GM19328 (cell line): ENCODE measurements at regions not wholly inside any gene's neighbourhood (a gene's known extent, or its start where the extent isn't known, plus 50 kb on each side); places are given as distances from the start of the nearest gene placed in this dataset.

ENCODE experiments used
- ATAC-seq: cut with Tn5 transposase; IDR thresholded peaks from one replicate; pipeline ENCODE4 v1.9.1; 2021; ENCODE audit warnings: mild to moderate bottlenecking, moderate library complexity; ENCODE audit not compliant: unreplicated experiment

- ATAC-seq: no peak
Measured at GRCh38 chr3:187971629-187972028, 182.3 kb upstream of the LPP start.

- ATAC-seq: no peak
Measured at GRCh38 chr3:187972454-187972853, 181.5 kb upstream of the LPP start.

- ATAC-seq: no peak
Measured at GRCh38 chr3:187973977-187974870, 179.7 kb upstream of the LPP start.

- no peak for ATAC-seq
Measured at GRCh38 chr3:187974871-187975271, 179.1 kb upstream of the LPP start.

DNA sequence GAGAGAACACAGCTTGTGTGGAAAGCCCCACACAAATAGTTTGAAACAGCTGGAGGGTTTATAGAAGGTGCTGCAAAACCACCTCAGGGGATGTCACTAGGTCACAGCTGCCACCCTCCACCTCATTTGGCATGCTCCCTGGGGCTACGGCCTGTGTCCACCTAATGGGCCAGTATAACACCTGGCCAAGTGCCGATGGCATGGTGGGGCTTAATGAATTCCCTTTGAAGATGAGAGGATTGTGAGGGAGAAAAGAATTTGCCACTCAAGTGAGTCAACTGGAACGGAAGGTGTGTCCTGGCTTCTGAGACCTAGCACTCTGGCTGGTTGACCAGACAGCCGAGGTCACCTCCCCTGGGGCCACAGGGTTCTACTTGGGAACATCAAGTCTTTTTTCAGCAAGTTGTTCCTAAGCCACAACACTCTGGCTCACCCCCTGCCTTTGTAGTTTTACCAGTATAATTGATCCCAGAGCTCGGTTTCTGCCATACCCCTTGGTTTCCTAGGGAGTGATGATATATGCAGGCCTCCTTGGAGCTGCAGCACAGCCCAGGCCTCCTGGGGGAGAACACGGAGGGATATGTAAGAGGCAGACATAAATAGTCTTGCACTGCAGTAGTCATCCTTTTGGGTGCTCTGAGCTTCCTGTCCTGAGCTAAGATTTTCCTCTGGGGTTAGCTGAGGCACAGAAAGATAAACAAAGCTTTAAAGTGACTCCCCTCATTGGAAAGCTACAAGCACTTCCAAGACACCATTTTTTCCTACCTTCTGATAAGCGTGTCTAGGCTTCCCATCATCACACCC is 178.2 kb upstream of the LPP start:
- ATAC-seq: no peak

GRCh38 chr3:187976365-187976900 is 177.5 kb upstream of the LPP start:
- no peak for ATAC-seq

DNA sequence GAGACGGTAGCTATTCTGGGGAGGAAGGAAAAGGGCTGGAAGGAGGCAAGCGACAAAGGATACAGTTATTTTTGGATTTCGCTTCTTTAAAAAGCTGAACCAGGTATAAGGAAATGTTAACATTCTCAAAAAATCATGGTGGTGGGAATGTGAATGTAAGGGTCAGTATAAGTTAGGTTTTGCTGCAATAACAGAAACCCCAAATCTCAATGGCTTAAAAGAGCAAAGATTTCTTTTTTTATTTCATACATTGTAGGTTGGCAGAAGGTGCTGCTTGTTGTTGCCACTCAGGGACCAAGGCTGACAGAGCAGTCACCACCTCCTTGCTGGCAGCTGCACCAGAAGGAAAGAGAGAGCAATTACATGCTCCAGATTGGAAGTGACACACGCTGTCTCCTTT is 176.3 kb upstream of the LPP start:
- no peak for ATAC-seq

- no peak for ATAC-seq
Measured at GRCh38 chr3:187978433-187979011, 175.4 kb upstream of the LPP start.

- ATAC-seq: no peak
Measured at GRCh38 chr3:187979564-187979963, 174.4 kb upstream of the LPP start.

GRCh38 chr3:187980861-187981260 is 173.1 kb upstream of the LPP start:
- no peak for ATAC-seq

- ATAC-seq: no peak
Measured at GRCh38 chr3:187982142-187982541, 171.8 kb upstream of the LPP start.

DNA sequence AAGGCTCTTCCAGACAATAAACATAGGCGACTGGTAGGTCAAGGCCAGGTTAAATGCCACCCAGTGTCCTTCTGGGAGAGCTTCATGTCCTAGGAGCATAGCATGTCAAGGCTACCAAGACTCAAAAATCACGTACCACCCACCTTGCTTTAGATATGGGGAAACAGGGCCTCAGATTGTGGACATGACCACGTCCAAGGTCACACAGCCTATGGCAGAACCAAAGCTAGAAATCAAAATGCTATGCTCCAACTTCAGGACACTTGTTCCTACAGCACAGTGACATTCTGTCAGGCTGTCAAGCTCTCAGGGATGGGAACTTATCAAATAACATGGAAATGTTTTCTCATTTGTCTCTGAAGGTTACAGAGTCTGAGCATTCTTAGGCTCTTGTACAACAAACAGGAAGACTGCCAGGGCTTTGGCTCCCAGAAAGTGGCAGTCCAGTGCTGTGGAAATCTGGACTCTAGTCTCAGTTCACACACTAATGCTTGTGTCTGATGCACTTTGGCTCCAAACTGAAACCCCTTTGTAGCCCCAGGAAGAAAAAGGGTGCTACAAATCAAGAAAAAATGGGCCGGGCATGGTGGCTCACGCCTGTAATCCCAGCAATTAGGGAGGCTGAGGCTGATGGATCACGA is 170.4 kb upstream of the LPP start:
- ATAC-seq: no peak

- no peak for ATAC-seq
Measured at GRCh38 chr3:187985647-187986046, 168.3 kb upstream of the LPP start.

- no peak for ATAC-seq
Measured at GRCh38 chr3:187986514-187986934, 167.4 kb upstream of the LPP start.

DNA sequence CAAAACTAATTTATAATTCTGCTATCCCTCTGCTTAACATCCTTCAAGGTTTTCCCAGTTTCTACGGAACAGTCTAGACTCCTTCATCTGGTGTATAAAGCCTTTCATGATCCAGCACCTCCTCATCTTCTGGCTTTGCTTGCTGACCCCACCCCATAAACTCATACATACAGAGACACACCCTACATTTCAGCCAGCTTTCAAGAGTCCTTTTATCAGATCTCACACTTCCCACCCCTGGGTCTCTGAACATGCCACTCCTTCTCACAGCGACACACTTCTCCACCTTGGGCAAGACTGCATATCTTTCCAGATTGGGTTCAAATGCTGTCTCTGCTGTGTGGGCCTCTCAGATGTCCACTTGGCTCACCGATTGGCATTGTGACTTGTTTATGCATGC is 166.8 kb upstream of the LPP start:
- no peak for ATAC-seq

DNA sequence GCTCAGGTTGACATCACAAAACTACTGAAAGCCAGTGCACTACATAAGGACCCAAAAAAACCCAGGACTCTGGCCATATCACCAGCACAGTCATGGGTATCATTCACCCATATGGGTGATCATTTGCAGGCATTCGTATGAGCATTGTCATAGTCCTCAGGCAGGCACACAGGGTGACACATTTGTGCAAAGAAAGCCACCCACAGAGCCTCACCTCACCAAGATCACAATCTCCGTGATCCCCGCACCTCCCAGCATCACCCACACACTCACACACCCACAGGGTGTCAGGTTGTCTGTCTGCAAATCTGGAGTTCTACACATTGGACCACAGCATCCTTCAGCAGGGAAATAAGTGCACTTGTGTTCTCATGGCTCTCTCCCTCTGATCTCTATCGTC is 166.0 kb upstream of the LPP start:
- no peak for ATAC-seq

- no peak for ATAC-seq
Measured at GRCh38 chr3:187989575-187990153, 164.3 kb upstream of the LPP start.

DNA sequence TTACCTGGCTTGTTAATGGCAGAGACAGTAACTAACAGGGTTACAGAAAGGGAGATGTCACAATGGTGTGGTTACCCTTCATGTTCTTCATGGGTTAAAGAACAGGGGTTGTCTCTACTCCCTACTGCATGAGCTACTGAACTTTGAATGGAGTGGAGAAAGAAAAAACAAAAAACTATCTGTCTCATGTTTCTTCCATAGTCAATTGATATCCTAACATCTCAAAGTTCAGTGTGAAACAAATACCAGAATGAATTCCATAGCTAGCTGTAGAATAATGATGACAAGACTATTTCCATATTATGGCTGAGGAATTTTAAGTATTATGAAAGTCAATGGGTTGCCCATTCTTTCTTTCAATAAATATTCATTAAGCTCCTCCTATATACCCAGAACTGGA is 161.3 kb upstream of the LPP start:
- no peak for ATAC-seq

- no peak for ATAC-seq
Measured at GRCh38 chr3:187994221-187995042, 159.5 kb upstream of the LPP start.

GRCh38 chr3:187995043-187995400 is 158.9 kb upstream of the LPP start:
- ATAC-seq: no peak
